ENCODE measurements at regions not wholly inside any gene's neighbourhood (a gene's known extent, or its start where the extent isn't known, plus 50 kb on each side); places are given as distances from the start of the nearest gene placed in this dataset.

DNA sequence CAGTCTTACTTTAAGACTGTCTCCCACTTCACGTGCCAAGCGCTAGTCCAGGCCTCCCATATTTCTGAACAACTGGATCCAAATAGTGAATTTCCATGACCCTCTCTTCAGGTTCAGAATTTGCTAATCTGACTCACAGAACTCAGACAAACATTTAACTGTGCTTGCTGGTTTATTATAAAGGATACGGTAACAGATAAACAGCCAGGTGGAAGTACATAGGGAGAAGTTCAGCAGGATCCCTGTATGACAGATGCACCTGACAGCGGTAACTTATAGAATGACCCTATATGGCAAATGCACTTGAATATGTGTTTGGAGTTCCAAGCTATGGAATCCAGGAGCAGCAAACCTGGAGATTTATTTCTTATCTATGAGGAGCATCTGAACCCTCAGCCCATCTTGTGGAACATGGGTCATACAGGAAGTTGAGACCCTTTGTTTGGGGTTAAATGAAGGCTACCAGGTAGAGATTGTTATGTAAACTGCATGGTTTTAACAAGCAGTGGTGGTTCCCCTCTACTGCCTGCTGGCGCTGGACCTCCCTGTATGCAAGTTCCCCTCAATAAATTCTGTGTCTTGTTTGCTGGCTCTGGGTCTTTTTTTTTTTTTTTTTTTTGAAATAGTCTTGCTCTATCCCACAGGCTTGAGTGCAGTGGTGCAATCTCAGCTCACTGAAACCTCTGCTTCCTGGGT is 622.6 kb downstream of the KCNJ2 start:
- no peak for DNase-seq (ENCODE audit: low read depth in 3 of 3)

DNA sequence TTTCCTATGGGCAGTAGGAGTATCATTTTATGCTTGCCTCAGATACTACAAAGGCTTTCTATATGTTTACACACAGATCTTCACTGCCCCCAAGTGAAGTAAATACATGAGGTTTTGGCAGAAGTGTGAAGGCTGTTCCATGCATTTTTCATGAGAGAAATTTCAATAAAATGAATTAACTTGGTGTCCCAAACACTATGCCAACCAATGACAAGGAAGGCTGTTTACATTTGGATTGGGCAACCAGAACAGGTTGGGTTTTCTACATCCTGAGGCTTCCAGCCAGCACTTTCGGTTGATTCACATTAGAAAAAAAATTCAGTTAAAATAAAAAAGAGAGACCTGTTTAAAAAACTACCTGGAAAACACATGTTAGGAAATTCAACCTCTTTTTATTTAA is 625.4 kb downstream of the KCNJ2 start:
- no peak for DNase-seq (ENCODE audit: low read depth in 3 of 3)

DNA sequence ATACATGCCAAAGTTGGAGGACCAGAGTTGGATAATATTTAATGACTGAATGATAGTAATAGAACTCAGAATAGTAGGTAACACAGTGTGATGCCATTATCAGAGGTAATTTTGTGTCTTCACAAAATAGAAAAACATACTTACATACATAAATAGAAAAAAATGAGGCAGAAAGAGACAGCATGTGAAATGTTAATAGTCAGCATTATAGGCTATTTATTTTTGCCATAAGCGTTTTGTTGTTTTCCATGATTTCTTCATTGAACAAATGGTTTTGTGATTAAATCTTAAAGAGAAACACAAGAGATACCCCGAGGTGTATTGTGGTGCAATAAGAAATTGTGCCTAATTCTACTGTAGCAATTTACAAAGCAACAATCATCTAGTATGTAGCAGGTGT is 626.3 kb downstream of the KCNJ2 start:
- no peak for DNase-seq (ENCODE audit: low read depth in 3 of 3)

- no peak for DNase-seq (ENCODE audit: low read depth in 3 of 3)
Measured at GRCh38 chr17:70796757-70797156, 627.4 kb downstream of the KCNJ2 start.

DNA sequence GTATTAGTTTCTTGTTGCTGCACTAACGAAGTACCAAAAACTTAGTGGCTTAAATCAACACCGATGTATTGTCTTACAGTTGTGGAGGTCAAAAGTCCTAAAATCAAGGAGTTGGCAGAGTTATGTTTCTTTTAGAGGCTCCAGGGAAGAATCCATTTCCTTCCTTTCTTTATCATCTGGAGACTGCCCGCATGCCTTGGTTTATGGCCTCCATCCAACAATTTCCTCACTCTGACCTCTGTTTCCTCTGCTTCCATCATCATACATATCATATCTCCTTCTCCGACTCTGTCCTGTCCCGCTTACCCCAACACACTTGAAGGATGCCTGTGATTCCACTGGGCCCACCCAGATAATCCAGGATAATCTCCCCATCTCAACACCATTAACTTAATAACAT is 627.8 kb downstream of the KCNJ2 start:
- no peak for DNase-seq (ENCODE audit: low read depth in 3 of 3)

- no peak for DNase-seq (ENCODE audit: low read depth in 3 of 3)
Measured at GRCh38 chr17:70804161-70804560, 634.8 kb downstream of the KCNJ2 start.

GRCh38 chr17:70808596-70808995 is 639.3 kb downstream of the KCNJ2 start:
- DNase-seq (ENCODE audit: low read depth in 3 of 3) = no peak

DNA sequence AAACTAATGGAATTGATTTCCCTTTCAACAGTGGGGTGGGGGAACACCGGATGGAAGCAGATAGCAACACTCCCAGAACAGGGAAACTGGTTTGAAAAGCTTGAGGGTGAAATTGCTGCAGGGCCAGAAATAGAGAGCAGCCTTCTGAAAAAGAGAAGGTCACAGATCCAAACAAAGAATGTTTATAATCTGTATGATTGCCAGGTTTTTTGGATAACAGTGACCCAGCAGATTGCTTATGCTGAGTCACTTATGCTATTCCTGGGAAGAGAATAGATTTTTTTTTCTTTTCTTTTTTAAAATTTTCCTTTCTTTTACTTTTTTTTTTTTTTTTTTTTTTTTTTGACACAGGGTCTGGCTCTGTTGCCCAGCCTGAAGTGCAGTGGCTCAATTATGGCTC is 641.3 kb downstream of the KCNJ2 start:
- DNase-seq (ENCODE audit: low read depth in 3 of 3) = no peak

GRCh38 chr17:70813355-70813930 is 644.1 kb downstream of the KCNJ2 start:
- no peak for DNase-seq (ENCODE audit: low read depth in 3 of 3)

DNA sequence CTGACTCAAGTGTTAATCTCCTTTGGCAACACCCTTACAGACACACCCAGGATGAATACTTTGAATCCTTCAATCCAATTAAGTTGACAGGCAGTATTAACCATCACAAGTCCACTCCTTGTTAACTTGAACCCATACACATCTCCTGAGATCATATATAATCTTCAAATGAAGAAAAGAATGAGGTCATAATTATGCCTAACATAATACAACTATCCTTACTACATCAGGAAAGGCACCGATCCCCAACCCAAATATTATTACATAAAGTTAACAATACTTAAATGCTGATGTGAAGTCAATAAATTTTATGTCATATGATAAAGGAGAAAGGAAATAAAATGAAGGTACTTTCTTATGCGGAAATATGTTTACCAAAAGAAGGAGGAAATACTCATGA is 649.9 kb downstream of the KCNJ2 start:
- no peak for DNase-seq (ENCODE audit: low read depth in 3 of 3)

- DNase-seq (ENCODE audit: low read depth in 3 of 3) = no peak
Measured at GRCh38 chr17:70820276-70820675, 650.9 kb downstream of the KCNJ2 start.

DNA sequence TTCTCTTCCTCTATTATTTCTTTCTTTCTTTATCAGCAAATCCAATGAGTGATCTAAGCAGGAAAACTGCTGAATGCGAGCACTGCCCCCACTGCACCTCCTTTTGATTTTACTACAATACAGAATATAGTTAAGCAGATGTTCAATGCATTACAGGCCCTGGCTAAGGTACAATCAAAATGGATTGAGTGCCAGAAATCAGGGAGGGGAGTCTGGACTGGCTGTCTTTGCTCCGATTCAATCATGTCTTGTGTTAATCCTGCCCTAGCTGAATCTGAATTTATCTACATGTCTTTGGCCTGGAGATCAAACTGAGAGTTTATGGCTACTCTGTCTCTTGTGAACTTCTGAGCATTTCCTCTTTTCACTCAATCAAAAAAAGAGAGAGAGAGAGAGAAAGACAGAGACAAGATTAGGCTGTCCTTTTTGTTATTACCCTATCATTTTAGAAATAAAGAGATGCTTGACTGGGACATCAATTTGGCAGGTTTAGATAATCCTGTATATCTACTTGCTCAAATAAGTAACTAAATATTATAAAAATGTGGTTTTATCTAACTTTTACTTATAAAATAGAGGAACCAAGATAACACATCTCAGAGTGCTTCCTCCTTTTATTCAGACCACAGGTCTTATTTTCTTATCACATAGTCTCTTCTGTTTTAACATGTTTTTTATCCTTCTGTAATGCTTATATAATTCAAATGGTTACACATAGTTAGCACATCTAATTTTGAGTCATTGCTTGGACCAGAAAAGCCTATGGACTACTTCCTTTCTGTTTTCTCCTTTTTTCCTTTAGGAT is 656.2 kb downstream of the KCNJ2 start:
- no peak for DNase-seq (ENCODE audit: low read depth in 3 of 3)

DNA sequence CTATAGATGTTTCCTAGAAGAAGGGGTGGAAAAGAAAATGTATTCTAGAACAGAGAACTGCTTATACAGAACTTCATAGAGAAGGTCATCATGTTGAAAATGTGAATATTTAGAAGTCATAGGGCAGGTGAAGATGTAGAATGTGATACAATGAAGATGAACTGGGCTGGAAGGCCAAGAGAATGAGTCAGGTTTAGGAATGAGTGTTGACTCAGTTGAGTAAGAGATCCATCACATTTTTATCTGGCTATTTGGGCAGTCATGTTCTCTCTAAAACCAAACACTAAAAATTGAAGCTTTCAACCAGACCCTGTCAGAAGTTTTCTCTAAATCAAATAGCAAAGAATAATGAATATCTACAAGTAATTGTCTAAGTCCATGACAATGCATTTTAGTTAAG is 660.5 kb downstream of the KCNJ2 start:
- DNase-seq (ENCODE audit: low read depth in 3 of 3) = no peak

DNA sequence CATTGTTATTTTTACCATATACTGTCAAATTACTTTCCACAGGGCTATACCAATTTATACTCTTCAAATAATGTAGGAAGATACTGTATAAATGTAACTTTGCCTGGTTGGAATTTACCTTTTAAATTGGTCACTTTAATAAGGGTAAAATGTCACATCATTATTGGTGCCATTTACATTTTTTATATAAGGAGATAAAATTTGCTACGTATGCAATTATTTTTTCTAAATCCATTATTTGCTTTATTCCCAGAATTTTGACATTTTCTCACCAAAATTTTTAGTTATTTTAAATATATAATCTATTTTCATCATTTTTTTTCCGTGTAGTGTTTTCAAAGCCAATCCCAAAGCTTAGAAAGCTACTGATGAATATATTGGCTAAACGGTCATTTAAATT is 664.7 kb downstream of the KCNJ2 start:
- DNase-seq (ENCODE audit: low read depth in 3 of 3) = no peak

DNA sequence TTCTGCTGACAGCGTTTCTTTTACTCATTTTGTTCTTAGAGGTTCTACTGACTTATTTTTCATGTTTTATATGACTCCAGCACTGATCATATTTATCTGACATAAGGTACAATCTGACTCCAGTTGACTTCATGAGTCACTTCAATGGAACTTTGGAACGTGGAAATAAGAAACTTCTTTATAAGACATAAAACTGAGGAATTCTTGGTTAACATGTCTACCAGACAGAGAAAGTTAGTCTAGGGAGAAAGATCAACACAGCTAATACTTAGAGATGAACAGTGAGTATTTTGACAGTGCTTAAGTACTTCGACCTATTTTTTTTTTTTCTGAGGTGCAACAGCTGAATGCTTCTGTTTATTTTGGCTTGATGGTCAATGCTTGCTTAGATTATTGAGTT is 679.5 kb downstream of the KCNJ2 start:
- no peak for DNase-seq (ENCODE audit: low read depth in 3 of 3)

GRCh38 chr17:70855401-70856054 is 686.2 kb downstream of the KCNJ2 start:
- no peak for DNase-seq (ENCODE audit: low read depth in 3 of 3)

DNA sequence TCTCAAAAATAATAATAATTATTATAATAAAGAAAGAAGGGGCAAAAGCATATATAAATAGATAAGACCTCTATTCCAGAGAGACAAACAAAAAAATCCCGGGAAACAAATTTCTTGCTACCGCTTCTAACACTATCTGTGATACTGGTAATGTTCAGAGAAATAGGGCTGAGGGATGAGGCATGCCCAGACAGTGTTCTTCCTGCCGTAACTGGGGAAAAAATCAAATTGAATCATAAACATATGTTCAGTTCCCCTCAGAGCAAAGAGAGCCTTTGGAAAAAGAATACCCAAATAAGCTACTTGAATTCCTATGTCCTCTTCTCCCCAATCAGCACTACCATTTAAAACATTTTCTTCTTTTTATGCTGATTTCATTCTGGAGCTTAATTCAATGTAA is 688.0 kb downstream of the KCNJ2 start:
- DNase-seq (ENCODE audit: low read depth in 3 of 3) = no peak

DNA sequence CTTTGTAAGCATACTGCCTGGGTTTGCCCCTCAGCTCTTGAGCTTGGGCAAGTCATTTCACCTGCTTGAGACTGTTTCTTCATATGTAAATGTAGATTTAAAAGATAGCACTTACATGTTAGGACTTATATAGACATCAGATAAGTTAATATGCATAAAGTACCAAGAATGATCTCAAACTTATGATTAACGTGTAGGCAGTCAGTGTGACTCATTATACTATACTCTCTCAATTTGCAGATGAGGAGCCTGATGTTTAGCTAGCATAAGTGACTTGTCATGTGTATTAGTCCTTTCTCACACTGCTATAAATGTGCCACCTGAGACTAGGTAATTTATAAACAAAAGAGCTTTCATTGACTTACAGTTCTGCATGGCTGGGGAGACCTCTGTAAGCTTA is 690.5 kb downstream of the KCNJ2 start:
- DNase-seq (ENCODE audit: low read depth in 3 of 3) = no peak

GRCh38 chr17:70862295-70862694 is 693.0 kb downstream of the KCNJ2 start:
- no peak for DNase-seq (ENCODE audit: low read depth in 3 of 3)

GRCh38 chr17:70863436-70864248 is 694.3 kb downstream of the KCNJ2 start:
- no peak for DNase-seq (ENCODE audit: low read depth in 3 of 3)

GRCh38 chr17:70865993-70866804 is 696.9 kb downstream of the KCNJ2 start:
- DNase-seq (ENCODE audit: low read depth in 3 of 3) = no peak

All from stimulated activated CD4-positive, alpha-beta T cell treated with anti-CD3 and anti-CD28 coated beads, TNF-alpha, amount 100 ng/mL, for 24 hours (primary cell).